ENCODE measurements at regions not wholly inside any gene's neighbourhood (a gene's known extent, or its start where the extent isn't known, plus 50 kb on each side); places are given as distances from the start of the nearest gene placed in this dataset.

DNA sequence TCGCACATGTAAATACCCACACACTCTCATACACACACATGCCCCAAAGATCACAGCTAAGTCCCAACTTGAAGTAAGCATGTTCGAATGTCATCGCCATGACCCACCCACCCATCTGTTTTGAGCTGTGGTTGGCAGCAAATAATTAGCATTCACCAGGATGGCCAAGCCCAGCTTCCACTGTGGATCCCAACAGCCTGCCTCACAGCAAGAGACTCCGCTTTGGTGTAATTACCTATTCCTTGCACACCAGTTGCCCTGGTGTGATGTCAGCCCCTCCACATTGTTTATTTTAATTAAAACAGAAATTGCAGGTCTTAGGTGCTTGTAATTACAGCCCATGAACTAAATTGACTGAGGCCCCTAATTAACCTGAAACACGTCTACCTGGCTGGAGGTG, 81.1 kb downstream of the MAFB start:
- Histone ChIP-seq H3K27me3 (ENCODE audit: control insufficient read depth, insufficient read depth, low read length) (no peaks in the 10 kb centered on the region), H3K4me1 (ENCODE audit: control insufficient read depth, insufficient read depth, low read length) (no peaks in the 10 kb centered on the region), H3K9ac (ENCODE audit: low read depth, low read length) (no peak overlapping the region), H3K4me3 (ENCODE audit: low read depth, low read length) (no peak overlapping the region), H3K9me3 (ENCODE audit: control insufficient read depth, insufficient read depth, low read length) (no peaks in the 10 kb centered on the region), H3K36me3 (ENCODE audit: control insufficient read depth, insufficient read depth, low read length) (no peaks in the 10 kb centered on the region)

DNA sequence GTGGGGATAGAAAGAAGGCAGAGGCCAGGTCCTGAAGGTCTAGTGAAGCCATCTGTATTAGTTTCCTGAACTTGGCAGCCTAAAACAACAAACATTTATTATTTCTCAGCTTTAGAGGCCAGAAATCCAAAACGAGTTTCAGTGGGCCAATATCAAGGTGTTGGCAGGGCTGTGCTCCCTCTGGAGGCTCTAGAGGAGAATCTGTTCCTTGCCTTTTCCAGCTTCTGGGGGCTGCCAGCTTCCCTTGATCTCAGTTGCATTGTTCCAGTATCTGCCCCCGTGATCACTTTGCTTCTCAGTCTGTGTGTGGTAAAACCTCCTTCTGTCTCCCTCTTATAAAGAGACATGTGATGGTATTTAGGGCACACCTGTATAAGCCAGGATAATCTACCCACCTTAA, 82.4 kb downstream of the MAFB start:
- no peaks in the 10 kb centered on the region for H3K27me3 ChIP-seq (ENCODE audit: control insufficient read depth, insufficient read depth, low read length)
- no peaks in the 10 kb centered on the region for H3K9me3 ChIP-seq (ENCODE audit: control insufficient read depth, insufficient read depth, low read length)
- H3K9ac ChIP-seq (ENCODE audit: low read depth, low read length), result no peak overlapping the region
- no peak overlapping the region for H3K4me3 ChIP-seq (ENCODE audit: low read depth, low read length)
- H3K4me1 ChIP-seq (ENCODE audit: control insufficient read depth, insufficient read depth, low read length), result no peaks in the 10 kb centered on the region
- H3K36me3 ChIP-seq (ENCODE audit: control insufficient read depth, insufficient read depth, low read length), result no peaks in the 10 kb centered on the region

DNA sequence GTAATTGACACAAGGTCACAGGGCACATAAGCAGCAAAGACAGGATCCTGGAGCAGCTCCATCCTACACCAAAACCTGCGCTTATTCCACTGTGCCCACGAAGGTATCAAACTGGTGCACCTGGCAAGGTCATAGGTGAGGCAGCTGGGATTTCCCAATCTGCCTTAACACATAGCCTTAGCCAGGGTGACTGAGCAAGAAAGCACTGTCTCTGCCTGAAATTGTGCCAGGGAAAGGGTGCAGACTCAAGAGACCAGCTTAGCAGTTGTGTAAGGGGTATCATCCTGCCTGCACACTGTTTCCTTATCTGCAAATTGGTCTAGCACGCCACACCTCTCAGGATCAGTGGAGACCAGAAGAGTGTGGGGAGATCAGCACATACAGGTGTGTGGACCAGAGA, 82.8 kb downstream of the MAFB start:
- H3K4me3 ChIP-seq (ENCODE audit: low read depth, low read length), result no peak overlapping the region
- no peak overlapping the region for H3K9ac ChIP-seq (ENCODE audit: low read depth, low read length)
- no peaks in the 10 kb centered on the region for H3K27me3 ChIP-seq (ENCODE audit: control insufficient read depth, insufficient read depth, low read length)
- no peaks in the 10 kb centered on the region for H3K4me1 ChIP-seq (ENCODE audit: control insufficient read depth, insufficient read depth, low read length)
- no peaks in the 10 kb centered on the region for H3K36me3 ChIP-seq (ENCODE audit: control insufficient read depth, insufficient read depth, low read length)
- no peaks in the 10 kb centered on the region for H3K9me3 ChIP-seq (ENCODE audit: control insufficient read depth, insufficient read depth, low read length)

DNA sequence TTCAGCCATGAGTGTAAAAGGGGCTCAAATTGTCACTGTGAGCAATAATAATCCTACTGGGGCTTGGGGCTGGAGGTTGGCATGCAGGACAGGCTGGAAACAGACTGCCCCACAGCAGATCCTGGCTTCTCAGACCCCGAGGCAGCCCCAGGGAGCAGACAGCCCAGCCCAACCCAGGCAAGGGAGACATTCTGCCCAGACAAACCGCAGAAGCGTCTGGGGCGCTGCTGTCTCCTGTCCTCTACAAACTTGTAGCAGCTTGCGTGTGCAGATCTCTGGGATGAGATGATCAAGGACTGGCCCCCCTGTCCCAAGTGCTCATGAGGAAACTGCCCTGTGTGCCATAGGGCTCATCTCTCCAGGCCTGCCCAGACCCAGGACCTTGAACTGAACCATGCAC, 84.6 kb downstream of the MAFB start:
- no peaks in the 10 kb centered on the region for H3K36me3 ChIP-seq (ENCODE audit: control insufficient read depth, insufficient read depth, low read length)
- H3K4me3 ChIP-seq (ENCODE audit: low read depth, low read length), result no peak overlapping the region
- no peaks in the 10 kb centered on the region for H3K9me3 ChIP-seq (ENCODE audit: control insufficient read depth, insufficient read depth, low read length)
- H3K27me3 ChIP-seq (ENCODE audit: control insufficient read depth, insufficient read depth, low read length), result no peaks in the 10 kb centered on the region
- no peaks in the 10 kb centered on the region for H3K4me1 ChIP-seq (ENCODE audit: control insufficient read depth, insufficient read depth, low read length)
- H3K9ac ChIP-seq (ENCODE audit: low read depth, low read length), result no peak overlapping the region

DNA sequence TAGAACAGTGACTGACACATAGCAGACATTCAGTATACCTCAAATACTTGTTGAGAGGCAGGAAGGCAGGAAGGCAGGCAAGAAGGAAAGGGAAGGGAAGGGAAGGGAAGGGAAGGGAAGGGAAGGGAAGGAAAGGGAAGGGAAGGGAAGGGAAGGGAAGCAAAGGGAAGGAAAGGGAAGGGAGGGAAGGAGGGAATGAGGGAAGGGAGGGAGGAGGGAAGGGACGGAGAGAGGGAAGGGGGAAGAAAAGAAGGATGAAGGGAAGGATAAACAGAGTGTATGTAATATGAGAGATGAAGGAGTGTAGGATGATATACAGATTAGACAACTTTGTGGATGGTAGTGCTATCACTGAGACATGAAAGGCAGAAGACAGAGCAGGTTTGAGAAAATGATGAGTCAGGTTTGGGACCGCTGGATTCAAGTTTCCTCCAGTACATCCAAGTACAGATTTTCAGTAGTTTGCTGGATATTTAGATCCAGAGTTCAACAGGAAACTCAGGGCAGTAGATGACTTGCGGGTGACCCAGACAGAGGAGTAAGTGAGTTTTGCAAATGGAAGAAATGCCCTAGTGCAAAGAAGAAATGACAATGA, 85.9 kb downstream of the MAFB start:
- H3K27me3 ChIP-seq (ENCODE audit: control insufficient read depth, insufficient read depth, low read length), result no peaks in the 10 kb centered on the region
- H3K9me3 ChIP-seq (ENCODE audit: control insufficient read depth, insufficient read depth, low read length), result no peaks in the 10 kb centered on the region
- H3K4me3 ChIP-seq (ENCODE audit: low read depth, low read length), result no peak overlapping the region
- H3K9ac ChIP-seq (ENCODE audit: low read depth, low read length), result no peak overlapping the region
- H3K36me3 ChIP-seq (ENCODE audit: control insufficient read depth, insufficient read depth, low read length), result no peaks in the 10 kb centered on the region
- H3K4me1 ChIP-seq (ENCODE audit: control insufficient read depth, insufficient read depth, low read length), result no peaks in the 10 kb centered on the region

DNA sequence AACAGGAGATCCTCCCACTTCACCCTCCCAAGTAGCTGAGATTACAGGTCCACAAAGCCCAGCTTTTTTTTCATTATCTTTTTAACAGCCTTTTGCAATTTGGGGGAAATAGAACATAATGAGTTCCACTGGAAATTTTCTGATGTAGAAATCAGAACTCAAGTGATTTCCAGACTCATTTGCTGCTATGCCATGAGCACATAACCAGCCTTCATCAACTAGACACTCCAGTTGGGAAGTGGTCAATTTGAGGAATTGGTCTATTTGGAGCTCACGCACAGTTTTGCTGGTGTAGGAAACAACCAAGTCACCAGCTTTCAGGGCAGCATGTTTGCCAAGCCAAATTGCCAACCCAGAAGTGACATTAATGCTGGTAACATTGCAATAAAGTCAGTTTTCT, 86.7 kb downstream of the MAFB start:
- Histone ChIP-seq H3K4me3 (ENCODE audit: low read depth, low read length) (no peak overlapping the region), H3K9ac (ENCODE audit: low read depth, low read length) (no peak overlapping the region), H3K36me3 (ENCODE audit: control insufficient read depth, insufficient read depth, low read length) (no peaks in the 10 kb centered on the region), H3K27me3 (ENCODE audit: control insufficient read depth, insufficient read depth, low read length) (no peaks in the 10 kb centered on the region), H3K9me3 (ENCODE audit: control insufficient read depth, insufficient read depth, low read length) (no peaks in the 10 kb centered on the region), H3K4me1 (ENCODE audit: control insufficient read depth, insufficient read depth, low read length) (no peaks in the 10 kb centered on the region)

DNA sequence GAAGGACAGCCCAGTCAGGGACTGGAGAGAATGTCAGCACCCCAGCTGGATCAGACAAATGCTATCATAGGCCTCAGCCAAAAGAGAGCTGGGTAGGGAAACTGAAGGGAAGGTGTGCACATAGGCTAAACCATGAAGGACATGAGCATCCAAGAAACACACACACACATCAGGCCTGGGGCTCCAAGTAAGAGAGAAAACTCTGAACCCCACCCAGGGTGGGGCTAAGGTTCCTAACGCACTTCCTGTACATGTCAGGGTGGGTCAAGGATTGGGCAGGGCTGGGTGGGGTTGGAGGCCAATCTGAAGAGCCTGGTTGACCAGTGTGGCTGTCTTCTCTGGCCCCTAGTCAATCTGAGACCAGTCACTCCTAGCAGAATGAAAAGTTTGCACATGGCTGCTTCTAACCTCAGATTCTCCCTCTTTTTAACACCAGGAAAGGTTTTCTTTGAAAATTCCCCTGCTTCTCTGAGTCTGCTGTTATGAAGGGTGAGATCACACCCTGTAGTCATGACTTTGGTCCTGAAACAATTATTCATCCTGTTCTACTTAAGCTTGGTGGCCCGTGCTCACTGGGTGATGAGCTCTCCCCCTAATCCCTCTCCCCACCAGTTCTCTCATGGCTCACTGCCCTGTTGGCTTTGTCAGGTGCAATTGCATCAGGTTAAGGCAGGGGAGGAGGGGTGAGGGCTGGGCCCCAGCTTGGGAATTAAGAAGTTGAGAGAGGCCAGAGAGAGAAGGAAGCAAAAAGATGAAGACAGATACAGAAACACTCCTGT, 88.4 kb downstream of the MAFB start:
- H3K27me3 ChIP-seq (ENCODE audit: control insufficient read depth, insufficient read depth, low read length), result no peaks in the 10 kb centered on the region
- H3K4me3 ChIP-seq (ENCODE audit: low read depth, low read length), result no peak overlapping the region
- H3K9me3 ChIP-seq (ENCODE audit: control insufficient read depth, insufficient read depth, low read length), result no peaks in the 10 kb centered on the region
- H3K4me1 ChIP-seq (ENCODE audit: control insufficient read depth, insufficient read depth, low read length), result no peaks in the 10 kb centered on the region
- H3K9ac ChIP-seq (ENCODE audit: low read depth, low read length), result no peak overlapping the region
- H3K36me3 ChIP-seq (ENCODE audit: control insufficient read depth, insufficient read depth, low read length), result no peaks in the 10 kb centered on the region

DNA sequence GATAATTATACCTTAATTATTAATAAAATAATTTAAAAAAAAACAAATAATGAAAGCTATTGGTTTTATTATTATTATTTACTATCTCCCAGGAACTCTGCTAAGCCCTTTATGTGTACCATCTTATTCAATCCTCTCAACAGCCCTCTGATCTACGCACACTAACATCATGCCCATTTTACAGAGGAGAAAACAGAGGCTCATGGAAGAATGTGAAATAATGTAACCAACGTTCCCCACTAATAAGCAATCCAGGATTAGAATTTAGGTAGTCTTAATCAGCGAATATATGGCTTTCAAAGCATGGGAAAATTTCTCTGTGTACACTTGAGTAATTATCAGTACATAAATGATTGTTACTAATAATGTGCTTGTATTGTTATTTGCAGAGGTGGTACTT, 89.0 kb downstream of the MAFB start:
- Histone ChIP-seq H3K4me1 (ENCODE audit: control insufficient read depth, insufficient read depth, low read length) (no peaks in the 10 kb centered on the region), H3K27me3 (ENCODE audit: control insufficient read depth, insufficient read depth, low read length) (no peaks in the 10 kb centered on the region), H3K9ac (ENCODE audit: low read depth, low read length) (no peak overlapping the region), H3K36me3 (ENCODE audit: control insufficient read depth, insufficient read depth, low read length) (no peaks in the 10 kb centered on the region), H3K9me3 (ENCODE audit: control insufficient read depth, insufficient read depth, low read length) (no peaks in the 10 kb centered on the region), H3K4me3 (ENCODE audit: low read depth, low read length) (no peak overlapping the region)

DNA sequence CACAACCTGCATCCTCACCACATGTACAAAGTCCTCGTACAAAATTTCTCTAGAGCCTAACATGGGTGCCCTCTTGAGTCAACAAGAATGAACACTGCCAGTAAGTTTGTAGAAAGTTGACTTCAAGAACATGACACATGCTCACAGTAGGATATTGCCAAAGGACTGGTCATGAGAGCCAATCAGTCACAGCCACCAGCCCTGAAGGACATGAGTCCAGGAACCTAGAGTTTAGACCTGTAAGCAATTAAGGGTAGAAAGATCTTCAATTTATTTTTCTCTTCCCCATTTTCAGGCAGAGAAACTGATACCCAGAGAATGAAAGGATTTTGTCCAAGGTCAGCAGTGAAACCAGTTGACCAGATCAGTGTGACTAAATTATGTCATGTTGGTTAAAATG, 96.1 kb downstream of the MAFB start:
- Histone ChIP-seq H3K36me3 (ENCODE audit: control insufficient read depth, insufficient read depth, low read length) (no peaks in the 10 kb centered on the region), H3K9ac (ENCODE audit: low read depth, low read length) (no peak overlapping the region), H3K9me3 (ENCODE audit: control insufficient read depth, insufficient read depth, low read length) (no peaks in the 10 kb centered on the region), H3K4me1 (ENCODE audit: control insufficient read depth, insufficient read depth, low read length) (no peaks in the 10 kb centered on the region), H3K4me3 (ENCODE audit: low read depth, low read length) (no peak overlapping the region), H3K27me3 (ENCODE audit: control insufficient read depth, insufficient read depth, low read length) (no peaks in the 10 kb centered on the region)

DNA sequence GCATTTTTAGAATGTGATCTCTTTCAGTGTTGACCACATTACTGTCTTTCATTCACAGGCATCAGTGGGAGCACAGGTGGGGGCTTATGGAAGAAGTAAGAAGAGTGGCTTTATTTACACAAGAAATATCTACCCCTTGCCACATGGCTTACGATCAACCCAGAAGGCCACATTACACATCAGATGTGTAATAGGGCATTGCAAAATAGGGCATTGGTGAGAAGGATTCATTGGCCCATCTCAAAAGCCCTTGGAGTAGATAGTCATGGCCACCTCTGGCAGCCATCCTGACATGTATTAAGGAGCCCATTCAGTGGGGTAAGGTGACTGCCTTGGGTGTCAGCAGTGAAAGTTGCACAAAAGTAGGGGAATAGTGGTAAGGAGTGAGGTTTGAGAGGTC, 97.5 kb downstream of the MAFB start:
- Histone ChIP-seq H3K4me1 (ENCODE audit: control insufficient read depth, insufficient read depth, low read length) (no peaks in the 10 kb centered on the region), H3K9me3 (ENCODE audit: control insufficient read depth, insufficient read depth, low read length) (no peaks in the 10 kb centered on the region), H3K9ac (ENCODE audit: low read depth, low read length) (no peak overlapping the region), H3K27me3 (ENCODE audit: control insufficient read depth, insufficient read depth, low read length) (no peaks in the 10 kb centered on the region), H3K4me3 (ENCODE audit: low read depth, low read length) (no peak overlapping the region), H3K36me3 (ENCODE audit: control insufficient read depth, insufficient read depth, low read length) (no peaks in the 10 kb centered on the region)

DNA sequence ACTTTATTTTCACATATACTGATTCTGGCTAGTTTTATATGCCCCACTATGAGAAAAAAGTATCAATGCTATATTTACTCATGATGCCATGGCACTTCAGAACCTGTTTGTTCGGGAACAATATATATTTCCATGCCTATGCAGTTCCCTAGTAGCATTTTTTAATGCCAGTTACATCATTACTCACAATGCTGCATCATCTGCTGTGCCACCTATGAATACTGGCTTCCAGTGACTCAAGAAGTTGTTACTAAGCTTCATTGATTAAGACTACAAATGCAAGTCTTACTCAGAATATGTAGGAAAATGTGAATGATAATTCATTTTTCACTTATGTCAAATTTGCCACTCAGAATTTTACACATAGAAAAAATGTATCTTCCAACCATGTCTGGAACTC, 97.9 kb downstream of the MAFB start:
- Histone ChIP-seq H3K27me3 (ENCODE audit: control insufficient read depth, insufficient read depth, low read length) (no peaks in the 10 kb centered on the region), H3K9me3 (ENCODE audit: control insufficient read depth, insufficient read depth, low read length) (no peaks in the 10 kb centered on the region), H3K36me3 (ENCODE audit: control insufficient read depth, insufficient read depth, low read length) (no peaks in the 10 kb centered on the region), H3K4me3 (ENCODE audit: low read depth, low read length) (no peak overlapping the region), H3K4me1 (ENCODE audit: control insufficient read depth, insufficient read depth, low read length) (no peaks in the 10 kb centered on the region), H3K9ac (ENCODE audit: low read depth, low read length) (no peak overlapping the region)

DNA sequence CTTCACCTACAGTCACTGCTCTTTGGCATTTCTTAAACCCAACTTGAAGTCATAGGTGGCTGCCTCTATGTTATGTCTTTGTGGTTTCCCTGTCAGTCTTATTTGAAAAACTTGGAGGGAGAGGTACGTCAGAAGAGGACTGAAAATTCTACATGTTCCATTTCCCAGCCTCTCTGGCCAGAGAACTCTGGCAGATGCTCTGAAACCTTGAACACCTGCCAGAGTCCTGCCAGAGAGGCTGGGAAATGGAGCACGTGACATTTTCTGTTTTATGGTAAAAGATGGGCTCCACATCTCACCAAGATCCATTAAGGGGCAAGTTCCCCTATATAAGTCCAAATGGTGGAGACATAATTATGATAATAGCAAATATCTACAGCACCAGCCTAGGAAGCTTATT, 99.5 kb downstream of the MAFB start:
- Histone ChIP-seq H3K4me3 (ENCODE audit: low read depth, low read length) (no peak overlapping the region), H3K4me1 (ENCODE audit: control insufficient read depth, insufficient read depth, low read length) (no peaks in the 10 kb centered on the region)

More for the DNA sequence above, 99.5 kb downstream of the MAFB start:
- Histone ChIP-seq H3K27me3 (ENCODE audit: control insufficient read depth, insufficient read depth, low read length) (no peaks in the 10 kb centered on the region), H3K9me3 (ENCODE audit: control insufficient read depth, insufficient read depth, low read length) (no peaks in the 10 kb centered on the region), H3K36me3 (ENCODE audit: control insufficient read depth, insufficient read depth, low read length) (no peaks in the 10 kb centered on the region), H3K9ac (ENCODE audit: low read depth, low read length) (no peak overlapping the region)
